ENCODE measurements at regions not wholly inside any gene's neighbourhood (a gene's known extent, or its start where the extent isn't known, plus 50 kb on each side); places are given as distances from the start of the nearest gene placed in this dataset.

DNA sequence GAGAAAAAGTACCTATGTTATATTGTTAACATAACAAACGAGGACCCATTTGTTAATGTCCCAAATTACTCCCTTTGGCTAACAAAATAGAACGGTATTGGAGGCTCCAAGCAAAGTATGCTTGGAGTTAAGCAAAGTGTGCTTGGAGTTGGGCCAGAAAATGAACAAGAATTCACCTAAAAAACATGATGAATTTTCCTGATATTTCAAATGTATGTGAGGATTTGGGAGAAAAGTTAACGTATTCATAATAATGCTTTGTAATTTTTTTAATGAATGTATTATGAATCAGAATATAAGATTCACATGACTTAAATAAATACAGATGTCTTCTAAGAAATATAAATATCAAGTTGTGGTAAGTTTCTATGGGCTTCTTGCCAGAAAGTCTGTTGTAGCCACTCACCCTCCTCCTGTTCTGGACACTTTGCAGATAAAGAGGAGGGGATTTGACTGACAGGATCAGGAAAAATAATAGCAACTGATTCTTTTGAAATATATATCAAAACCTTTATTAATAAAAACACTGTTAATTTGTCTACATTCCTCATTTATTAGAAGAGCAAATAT is 423.7 kb upstream of the MMADHC start:
- Histone ChIP-seq H3K27me3 (ENCODE audit: low read length) (no peaks in the 10 kb centered on the region), H3K4me3 (ENCODE audit: low read length) (no peak overlapping the region), H2AFZ (ENCODE audit: low read length) (no peak overlapping the region), H4K20me1 (ENCODE audit: low read length) (no peaks in the 10 kb centered on the region), H3K9me2 (replicated peaks; ENCODE audit: low read length) (no peaks in the 10 kb centered on the region), H3K9me3 (ENCODE audit: low read length) (no peaks in the 10 kb centered on the region), H3K27ac (ENCODE audit: low read length) (no peak overlapping the region), H3F3A (ENCODE audit: low read length, unreplicated experiment) (no peaks in the 10 kb centered on the region), H3K9ac (ENCODE audit: low read length) (no peak overlapping the region), H3K79me2 (ENCODE audit: low read length) (no peaks in the 10 kb centered on the region), H3K36me3 (ENCODE audit: low read depth, low read length) (no peaks in the 10 kb centered on the region), H3K4me2 (ENCODE audit: low read length) (no peak overlapping the region), H3K4me1 (ENCODE audit: insufficient read depth, low read length) (no peaks in the 10 kb centered on the region)
- CTCF ChIA-PET, result no interaction called here
- intact Hi-C loops (cut with micrococcal nuclease), result no loop called here
- no peak for ATAC-seq
- POLR2A ChIA-PET (ENCODE audit: unreplicated experiment), result no interaction called here
- BruUV-seq (replicated peaks), result no TSS peak
- no peak for DNase-seq
- TF ChIP-seq EZH2 (IDR thresholded peaks at IDR 0.05; ENCODE audit: low read length, unreplicated experiment), result no peak
- TF ChIP-seq, protein P1, sequence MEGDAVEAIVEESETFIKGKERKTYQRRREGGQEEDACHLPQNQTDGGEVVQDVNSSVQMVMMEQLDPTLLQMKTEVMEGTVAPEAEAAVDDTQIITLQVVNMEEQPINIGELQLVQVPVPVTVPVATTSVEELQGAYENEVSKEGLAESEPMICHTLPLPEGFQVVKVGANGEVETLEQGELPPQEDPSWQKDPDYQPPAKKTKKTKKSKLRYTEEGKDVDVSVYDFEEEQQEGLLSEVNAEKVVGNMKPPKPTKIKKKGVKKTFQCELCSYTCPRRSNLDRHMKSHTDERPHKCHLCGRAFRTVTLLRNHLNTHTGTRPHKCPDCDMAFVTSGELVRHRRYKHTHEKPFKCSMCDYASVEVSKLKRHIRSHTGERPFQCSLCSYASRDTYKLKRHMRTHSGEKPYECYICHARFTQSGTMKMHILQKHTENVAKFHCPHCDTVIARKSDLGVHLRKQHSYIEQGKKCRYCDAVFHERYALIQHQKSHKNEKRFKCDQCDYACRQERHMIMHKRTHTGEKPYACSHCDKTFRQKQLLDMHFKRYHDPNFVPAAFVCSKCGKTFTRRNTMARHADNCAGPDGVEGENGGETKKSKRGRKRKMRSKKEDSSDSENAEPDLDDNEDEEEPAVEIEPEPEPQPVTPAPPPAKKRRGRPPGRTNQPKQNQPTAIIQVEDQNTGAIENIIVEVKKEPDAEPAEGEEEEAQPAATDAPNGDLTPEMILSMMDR (conservative IDR thresholded peaks at IDR 0.05; ENCODE audit: low read depth, low read length), result no peak
- no peak for TF ChIP-seq EZH2phosphoT487 (IDR thresholded peaks at IDR 0.05; ENCODE audit: borderline replicate concordance, low read length)

DNA sequence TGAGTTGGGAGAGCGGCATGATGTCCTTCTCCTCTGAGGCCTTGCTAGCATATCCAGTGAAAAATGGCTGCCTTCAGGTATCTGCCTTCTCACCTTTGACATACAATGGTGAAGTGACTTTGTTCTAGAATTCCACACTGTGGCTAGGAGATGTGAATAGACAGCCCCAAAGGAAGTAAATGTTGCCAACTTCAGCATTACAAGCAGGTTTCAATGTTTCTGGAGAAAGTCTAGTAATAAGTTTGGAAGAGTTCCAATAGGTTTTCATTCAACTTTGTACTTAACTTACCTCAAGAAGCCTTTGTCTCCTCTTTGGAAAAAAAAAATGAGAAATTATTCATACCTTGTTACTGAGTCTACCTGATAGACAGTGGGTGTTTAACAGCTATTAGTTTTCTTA is 421.3 kb upstream of the MMADHC start:
- no peaks in the 10 kb centered on the region for H3K9me2 ChIP-seq (replicated peaks; ENCODE audit: low read length)
- intact Hi-C loops (cut with micrococcal nuclease), result no loop called here
- no peaks in the 10 kb centered on the region for H3K9me3 ChIP-seq (ENCODE audit: low read length)
- no peak overlapping the region for H2AFZ ChIP-seq (ENCODE audit: low read length)
- ChIA-PET CTCF (no interaction called here), POLR2A (ENCODE audit: unreplicated experiment) (no interaction called here)
- no peaks in the 10 kb centered on the region for H4K20me1 ChIP-seq (ENCODE audit: low read length)
- H3K27ac ChIP-seq (ENCODE audit: low read length), result no peak overlapping the region
- H3K4me3 ChIP-seq (ENCODE audit: low read length), result no peak overlapping the region
- ATAC-seq, result no peak
- H3F3A ChIP-seq (ENCODE audit: low read length, unreplicated experiment), result no peaks in the 10 kb centered on the region
- H3K9ac ChIP-seq (ENCODE audit: low read length), result no peak overlapping the region
- BruUV-seq (replicated peaks), result no TSS peak
- no peaks in the 10 kb centered on the region for H3K36me3 ChIP-seq (ENCODE audit: low read depth, low read length)
- H3K79me2 ChIP-seq (ENCODE audit: low read length), result no peaks in the 10 kb centered on the region
- no peak for DNase-seq
- TF ChIP-seq, protein P1 (conservative IDR thresholded peaks at IDR 0.05; ENCODE audit: low read depth, low read length), result no peak
- TF ChIP-seq EZH2 (IDR thresholded peaks at IDR 0.05; ENCODE audit: low read length, unreplicated experiment), result no peak
- TF ChIP-seq EZH2phosphoT487 (IDR thresholded peaks at IDR 0.05; ENCODE audit: borderline replicate concordance, low read length), result no peak
- no peak overlapping the region for H3K4me2 ChIP-seq (ENCODE audit: low read length)
- no peaks in the 10 kb centered on the region for H3K4me1 ChIP-seq (ENCODE audit: insufficient read depth, low read length)
- no peaks in the 10 kb centered on the region for H3K27me3 ChIP-seq (ENCODE audit: low read length)

GRCh38 chr2:150007815-150008430 is 420.3 kb upstream of the MMADHC start:
- no TSS peak for BruUV-seq (replicated peaks)
- intact Hi-C loops (cut with micrococcal nuclease), result no loop called here
- no peaks in the 10 kb centered on the region for H3K27me3 ChIP-seq (ENCODE audit: low read length)
- H3K4me3 ChIP-seq (ENCODE audit: low read length), result no peak overlapping the region
- no peaks in the 10 kb centered on the region for H3K4me1 ChIP-seq (ENCODE audit: insufficient read depth, low read length)
- no peaks in the 10 kb centered on the region for H3K9me3 ChIP-seq (ENCODE audit: low read length)
- no peak overlapping the region for H2AFZ ChIP-seq (ENCODE audit: low read length)
- H3K9me2 ChIP-seq (replicated peaks; ENCODE audit: low read length), result no peaks in the 10 kb centered on the region
- no peak overlapping the region for H3K4me2 ChIP-seq (ENCODE audit: low read length)
- TF ChIP-seq EZH2 (IDR thresholded peaks at IDR 0.05; ENCODE audit: low read length, unreplicated experiment), result no peak
- TF ChIP-seq, protein P1 (conservative IDR thresholded peaks at IDR 0.05; ENCODE audit: low read depth, low read length), result no peak
- no peak for TF ChIP-seq EZH2phosphoT487 (IDR thresholded peaks at IDR 0.05; ENCODE audit: borderline replicate concordance, low read length)
- no peak overlapping the region for H3K9ac ChIP-seq (ENCODE audit: low read length)
- no peak overlapping the region for H3K27ac ChIP-seq (ENCODE audit: low read length)
- no peaks in the 10 kb centered on the region for H3K79me2 ChIP-seq (ENCODE audit: low read length)
- H3K36me3 ChIP-seq (ENCODE audit: low read depth, low read length), result no peaks in the 10 kb centered on the region
- no peaks in the 10 kb centered on the region for H4K20me1 ChIP-seq (ENCODE audit: low read length)
- no peak for DNase-seq
- ChIA-PET CTCF (no interaction called here), POLR2A (ENCODE audit: unreplicated experiment) (no interaction called here)
- ATAC-seq, result no peak
- no peaks in the 10 kb centered on the region for H3F3A ChIP-seq (ENCODE audit: low read length, unreplicated experiment)

Data from PC-3 (cell line).